Hepatocyte (in vitro differentiated cells): ENCODE measurements at regions not wholly inside any gene's neighbourhood (a gene's known extent, or its start where the extent isn't known, plus 50 kb on each side); places are given as distances from the start of the nearest gene placed in this dataset.

Source experiments
- DNase-seq: peaks from one replicate; pipeline ENCODE4 v3.0.0-alpha.2; 2016; ENCODE audit warnings: low spot score
- H2AFZ ChIP-seq: fragments of 200-600 bp; sonication (generic); 2 replicates; pipeline ENCODE4 v1.6.0; 2016; ENCODE audit warnings: antibody characterized with exemption, mild to moderate bottlenecking
- H3K27ac ChIP-seq: fragments of 200-600 bp; sonication (generic); 2 replicates; pipeline ENCODE4 v1.5.1; 2016; ENCODE audit warnings: mild to moderate bottlenecking
- H3K27me3 ChIP-seq: fragments of 200-600 bp; sonication (generic); 2 replicates; pipeline ENCODE4 v1.6.1; 2016
- H3K36me3 ChIP-seq: fragments of 200-600 bp; sonication (generic); replicated peaks from 2 replicates; pipeline ENCODE4 v1.5.1; 2016; ENCODE audit warnings: low read depth; ENCODE audit not compliant: insufficient read depth
- H3K4me1 ChIP-seq: fragments of 200-600 bp; sonication (generic); 2 replicates; pipeline ENCODE4 v1.5.1; 2016; ENCODE audit warnings: mild to moderate bottlenecking, moderate library complexity; ENCODE audit not compliant: insufficient read depth
- H3K4me2 ChIP-seq: fragments of 200-600 bp; sonication (generic); 2 replicates; pipeline ENCODE4 v1.6.0; 2016
- H3K4me3 ChIP-seq: fragments of 200-600 bp; sonication (generic); 2 replicates; pipeline ENCODE4 v1.5.1; 2016; ENCODE audit warnings: mild to moderate bottlenecking
- H3K79me2 ChIP-seq: fragments of 200-600 bp; sonication (generic); 2 replicates; pipeline ENCODE4 v1.6.0; 2017; ENCODE audit warnings: mild to moderate bottlenecking
- H3K9me2 ChIP-seq: fragments of 200-600 bp; sonication (generic); replicated peaks from 2 replicates; pipeline ENCODE4 v1.6.0; 2017; ENCODE audit warnings: mild to moderate bottlenecking; ENCODE audit not compliant: insufficient read depth
- H3K9me3 ChIP-seq: fragments of 200-600 bp; sonication (generic); 2 replicates; pipeline ENCODE4 v1.5.1; 2016; ENCODE audit warnings: low read depth, mild to moderate bottlenecking
- H4K20me1 ChIP-seq: fragments of 200-600 bp; sonication (generic); 2 replicates; pipeline ENCODE4 v1.6.0; 2016; ENCODE audit warnings: mild to moderate bottlenecking; ENCODE audit not compliant: insufficient read depth, poor library complexity, severe bottlenecking
- EZH2 ChIP-seq: fragments of 200-600 bp; sonication (generic); IDR thresholded peaks from 2 replicates; pipeline ENCODE4 v1.6.1; 2016; ENCODE audit warnings: antibody characterized with exemption, mild to moderate bottlenecking, borderline replicate concordance
- EZH2phosphoT487 ChIP-seq: fragments of 200-600 bp; sonication (generic); IDR thresholded peaks from one replicate; pipeline ENCODE4 v1.6.1; 2018; ENCODE audit warnings: antibody characterized with exemption, mild to moderate bottlenecking, low read depth, moderate library complexity; ENCODE audit not compliant: unreplicated experiment, severe bottlenecking
- WGBS: methylation state at CpG from one replicate; pipeline ENCODE4 v1.1.6; 2016; ENCODE audit warnings: low lambda C conversion rate; ENCODE audit errors: missing lambda C conversion rate; 5-methylcytosine and 5-hydroxymethylcytosine counted together
- TF ChIP-seq, protein P1 (sequence below): fragments of 200-600 bp; sonication (generic); IDR thresholded peaks from 2 replicates; pipeline ENCODE4 v1.5.1; 2016; ENCODE audit warnings: antibody characterized with exemption, mild to moderate bottlenecking; ENCODE audit not compliant: poor library complexity

- H3K9me2 ChIP-seq, result no peaks in the 10 kb centered on the region
- no peaks in the 10 kb centered on the region for H3K27me3 ChIP-seq
- H3K4me1 ChIP-seq, result no peaks in the 10 kb centered on the region
- H4K20me1 ChIP-seq, result no peaks in the 10 kb centered on the region
- no peaks in the 10 kb centered on the region for H3K79me2 ChIP-seq
- H3K36me3 ChIP-seq, result no peaks in the 10 kb centered on the region
- no peak overlapping the region for H3K4me2 ChIP-seq
- 96% methylated on average over 1 of the region's 1 CpG for WGBS
- no peak overlapping the region for H2AFZ ChIP-seq
- no peak for DNase-seq
- no peaks in the 10 kb centered on the region for H3K9me3 ChIP-seq
- TF ChIP-seq EZH2, result no peak
- no peak for TF ChIP-seq EZH2phosphoT487
- TF ChIP-seq, protein P1, sequence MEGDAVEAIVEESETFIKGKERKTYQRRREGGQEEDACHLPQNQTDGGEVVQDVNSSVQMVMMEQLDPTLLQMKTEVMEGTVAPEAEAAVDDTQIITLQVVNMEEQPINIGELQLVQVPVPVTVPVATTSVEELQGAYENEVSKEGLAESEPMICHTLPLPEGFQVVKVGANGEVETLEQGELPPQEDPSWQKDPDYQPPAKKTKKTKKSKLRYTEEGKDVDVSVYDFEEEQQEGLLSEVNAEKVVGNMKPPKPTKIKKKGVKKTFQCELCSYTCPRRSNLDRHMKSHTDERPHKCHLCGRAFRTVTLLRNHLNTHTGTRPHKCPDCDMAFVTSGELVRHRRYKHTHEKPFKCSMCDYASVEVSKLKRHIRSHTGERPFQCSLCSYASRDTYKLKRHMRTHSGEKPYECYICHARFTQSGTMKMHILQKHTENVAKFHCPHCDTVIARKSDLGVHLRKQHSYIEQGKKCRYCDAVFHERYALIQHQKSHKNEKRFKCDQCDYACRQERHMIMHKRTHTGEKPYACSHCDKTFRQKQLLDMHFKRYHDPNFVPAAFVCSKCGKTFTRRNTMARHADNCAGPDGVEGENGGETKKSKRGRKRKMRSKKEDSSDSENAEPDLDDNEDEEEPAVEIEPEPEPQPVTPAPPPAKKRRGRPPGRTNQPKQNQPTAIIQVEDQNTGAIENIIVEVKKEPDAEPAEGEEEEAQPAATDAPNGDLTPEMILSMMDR, result no peak
- no peak overlapping the region for H3K4me3 ChIP-seq
- H3K27ac ChIP-seq, result no peak overlapping the region
These were observed 114.8 kb upstream of the CST7 start for GRCh38 chr20:24834310-24834709.

DNA sequence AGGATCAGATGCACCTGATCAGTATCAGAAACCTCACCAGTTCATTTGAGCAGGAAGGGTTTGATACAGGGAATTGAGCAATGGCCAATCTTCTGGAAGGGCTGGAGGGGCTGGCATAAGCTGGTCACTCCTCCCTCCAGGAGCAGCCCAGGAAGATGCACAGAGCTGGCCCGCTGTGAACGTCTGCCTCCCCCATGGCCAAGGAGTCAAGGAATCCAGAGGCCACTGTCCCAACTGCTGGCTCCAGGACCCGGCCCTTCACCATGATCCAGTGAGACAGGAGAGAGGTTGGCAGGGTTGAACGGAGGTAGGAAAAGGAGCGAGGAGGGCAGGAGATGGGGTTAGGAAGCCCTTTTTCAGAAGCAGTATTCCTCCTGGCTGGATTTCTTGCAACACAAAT, 113.9 kb upstream of the CST7 start:
- H3K9me2 ChIP-seq, result no peaks in the 10 kb centered on the region
- WGBS, result 91% methylated on average over 5 of the region's 5 CpGs
- TF ChIP-seq, protein P1, result no peak
- no peak for TF ChIP-seq EZH2phosphoT487
- no peak for TF ChIP-seq EZH2
- no peaks in the 10 kb centered on the region for H3K9me3 ChIP-seq
- no peak overlapping the region for H2AFZ ChIP-seq
- no peak for DNase-seq
- H3K4me2 ChIP-seq, result no peak overlapping the region
- H4K20me1 ChIP-seq, result no peaks in the 10 kb centered on the region
- H3K79me2 ChIP-seq, result no peaks in the 10 kb centered on the region
- peaks cover 8% of the 10 kb centered on the region for H3K4me1 ChIP-seq
- H3K4me3 ChIP-seq, result no peak overlapping the region
- H3K27ac ChIP-seq, result no peak overlapping the region
- no peaks in the 10 kb centered on the region for H3K36me3 ChIP-seq
- H3K27me3 ChIP-seq, result no peaks in the 10 kb centered on the region

- Histone ChIP-seq H3K27me3 (no peaks in the 10 kb centered on the region), H3K4me3 (no peak overlapping the region), H3K4me2 (no peak overlapping the region), H3K9me3 (no peaks in the 10 kb centered on the region), H3K79me2 (no peaks in the 10 kb centered on the region), H4K20me1 (no peaks in the 10 kb centered on the region), H3K9me2 (no peaks in the 10 kb centered on the region), H3K4me1 (peaks cover 14% of the 10 kb centered on the region), H3K27ac (no peak overlapping the region), H3K36me3 (no peaks in the 10 kb centered on the region), H2AFZ (no peak overlapping the region)
- 90% methylated on average over 3 of the region's 3 CpGs for WGBS
- no peak for TF ChIP-seq EZH2
- no peak for TF ChIP-seq EZH2phosphoT487
- TF ChIP-seq, protein P1, result no peak
- DNase-seq, result no peak
These were observed 113.0 kb upstream of the CST7 start for GRCh38 chr20:24836041-24836533.
